ENCODE measurements at regions not wholly inside any gene's neighbourhood (a gene's known extent, or its start where the extent isn't known, plus 50 kb on each side); places are given as distances from the start of the nearest gene placed in this dataset.

- no peak for DNase-seq (ENCODE audit: low spot score)
- no TSS peak for BruUV-seq (replicated peaks)
These were observed 269.8 kb downstream of the HACE1 start for GRCh38 chr6:104589940-104590339.

GRCh38 chr6:104585646-104586045, 274.1 kb downstream of the HACE1 start:
- Histone ChIP-seq H3K79me2 (ENCODE audit: insufficient read depth, low read length) (no peaks in the 10 kb centered on the region), H3K27me3 (ENCODE audit: control insufficient read depth in 1 of 2, insufficient read depth in 2 of 2, low read length in 2 of 2) (no peaks in the 10 kb centered on the region), H4K20me1 (ENCODE audit: insufficient read depth, low read length) (no peaks in the 10 kb centered on the region), H3K27ac (ENCODE audit: extremely low read length, insufficient read depth, low read length) (no peak overlapping the region), H3K9ac (ENCODE audit: insufficient read depth, low read depth, low read length) (no peak overlapping the region), H3K9me3 (ENCODE audit: low read length) (no peaks in the 10 kb centered on the region), H3K4me1 (ENCODE audit: insufficient read depth, low read length) (no peaks in the 10 kb centered on the region), H2AFZ (ENCODE audit: low read length) (no peak overlapping the region), H3K36me3 (replicated peaks in 1 of 2; ENCODE audit: control insufficient read depth in 1 of 2, insufficient read depth in 2 of 2, low read length in 2 of 2) (no peaks in the 10 kb centered on the region), H3K4me2 (ENCODE audit: low read depth, low read length) (no peak overlapping the region), H3K4me3 (replicated peaks in 1 of 3; ENCODE audit: insufficient read depth in 1 of 3, low read depth in 2 of 3, low read length in 3 of 3) (no peak overlapping the region)
- CTCF ChIA-PET (ENCODE audit: low intra/inter-chr PET ratio, low total read pairs) = no interaction called here
- DNase-seq (ENCODE audit: low spot score) = no peak
- in situ Hi-C loops (cut with HindIII; ENCODE audit: extremely low pct_ligation_motif_present, low pct_unique_long_range_greater_than_20kb) (no loop called here), intact Hi-C loops (cut with micrococcal nuclease; ENCODE audit: unreplicated experiment) (no loop called here)
- no peak for ATAC-seq
- TF ChIP-seq ZNF292 (CRISPR knock-in tag; IDR thresholded peaks at IDR 0.05; ENCODE audit: borderline replicate concordance, low read depth) (no peak), ZBTB39 (CRISPR knock-in tag; IDR thresholded peaks at IDR 0.05) (no peak), ARNT2 (CRISPR knock-in tag; IDR thresholded peaks at IDR 0.05; ENCODE audit: low read depth) (no peak), SNAPC4 (CRISPR knock-in tag; IDR thresholded peaks at IDR 0.05) (no peak)
- BruUV-seq (replicated peaks) = no TSS peak
- POLR2A ChIA-PET = no interaction called here
- 40% methylated on average over 2 of the region's 2 CpGs for WGBS (ENCODE audit: low lambda C conversion rate)
- no peak for FAIRE-seq

More at GRCh38 chr6:104589940-104590339, 269.8 kb downstream of the HACE1 start:
- no peak overlapping the region for H3K4me3 ChIP-seq (replicated peaks in 1 of 3; ENCODE audit: insufficient read depth in 1 of 3, low read depth in 2 of 3, low read length in 3 of 3)
- TF ChIP-seq ZNF839 (CRISPR knock-in tag; IDR thresholded peaks at IDR 0.05; ENCODE audit: borderline replicate concordance) (no peak), THAP11 (CRISPR knock-in tag; IDR thresholded peaks at IDR 0.05) (no peak), ZNF691 (CRISPR knock-in tag; IDR thresholded peaks at IDR 0.05; ENCODE audit: borderline replicate concordance, low read depth) (no peak), NFYC (CRISPR knock-in tag; IDR thresholded peaks at IDR 0.05) (no peak), ZNF557 (CRISPR knock-in tag; IDR thresholded peaks at IDR 0.05) (no peak), SRY (CRISPR knock-in tag; IDR thresholded peaks at IDR 0.05) (no peak), ZNF598 (CRISPR knock-in tag; IDR thresholded peaks at IDR 0.05; ENCODE audit: borderline replicate concordance) (no peak), ADNP (CRISPR knock-in tag; IDR thresholded peaks at IDR 0.05) (no peak), RXRB (CRISPR knock-in tag; IDR thresholded peaks at IDR 0.05; ENCODE audit: borderline replicate concordance) (no peak)
- no peaks in the 10 kb centered on the region for H3K9me3 ChIP-seq (ENCODE audit: low read length)
- H3K4me2 ChIP-seq (ENCODE audit: low read depth, low read length) = no peak overlapping the region
- in situ Hi-C loops (cut with HindIII; ENCODE audit: extremely low pct_ligation_motif_present, low pct_unique_long_range_greater_than_20kb) = no loop called here
- H2AFZ ChIP-seq (ENCODE audit: low read length) = no peak overlapping the region
- H3K9ac ChIP-seq (ENCODE audit: insufficient read depth, low read depth, low read length) = no peak overlapping the region
- H3K79me2 ChIP-seq (ENCODE audit: insufficient read depth, low read length) = no peaks in the 10 kb centered on the region
- no peaks in the 10 kb centered on the region for H3K27me3 ChIP-seq (ENCODE audit: control insufficient read depth in 1 of 2, insufficient read depth in 2 of 2, low read length in 2 of 2)
- H3K27ac ChIP-seq (ENCODE audit: extremely low read length, insufficient read depth, low read length) = no peak overlapping the region
- no peaks in the 10 kb centered on the region for H3K36me3 ChIP-seq (replicated peaks in 1 of 2; ENCODE audit: control insufficient read depth in 1 of 2, insufficient read depth in 2 of 2, low read length in 2 of 2)
- ATAC-seq (no peak), FAIRE-seq (no peak)
- ChIA-PET POLR2A (no interaction called here), CTCF (ENCODE audit: low intra/inter-chr PET ratio, low total read pairs) (no interaction called here)
- no peaks in the 10 kb centered on the region for H4K20me1 ChIP-seq (ENCODE audit: insufficient read depth, low read length)
- no peaks in the 10 kb centered on the region for H3K4me1 ChIP-seq (ENCODE audit: insufficient read depth, low read length)
- intact Hi-C loops (cut with micrococcal nuclease; ENCODE audit: unreplicated experiment) = no loop called here

Data from HepG2 (cell line).